Heart left ventricle (tissue), 13 donors: ENCODE measurements at regions not wholly inside any gene's neighbourhood (a gene's known extent, or its start where the extent isn't known, plus 50 kb on each side); places are given as distances from the start of the nearest gene placed in this dataset.

Experiments used
- CTCF ChIP-seq, 12 donors: fragments of 200-600 bp; sonication (generic) in 4 of 12; IDR thresholded peaks; one replicate each; pipeline versions ENCODE4 v1.5.0 to v1.8.0; 2018 to 2022; ENCODE audit warnings: antibody characterized with exemption in 12 of 12, mild to moderate bottlenecking in 5 of 12
- POLR2A ChIP-seq, 2 donors: fragments of 450-650 bp; IDR thresholded peaks; one replicate each; pipeline ENCODE4 v1.6.1; 2017; ENCODE audit warnings: antibody characterized with exemption in 2 of 2, mild to moderate bottlenecking in 2 of 2, moderate library complexity in 2 of 2
- donor health status: ischemic (EF 13 %, LVEDD 7.1; RV severe dilation, severe dysfunction).
- donor health status: DM: no; HTN: yes; CAD: no.
- donor health status: DM: no; HTN: no; CAD: no.
- donor health status: ischemic (EF 25% LVEDD 6.9; RV normal size, moderate dysfunction).
- donor health status: ischemic (EF 25% LVEDD 5.7; RV mildly dilated, moderate dysfunction).
- donor health status: ischemic (EF 35%, LVEDD 5.7; RV mildly dilated, moderate dysfunction).
- donor health status: nonischemic (EF 11% LVEDD 7.7; RV severe dilation, severe dysfunction).
- donor health status: DM: yes; HTN: yes; CAD: no.
- donor health status: PGD.
- donor health status: ischemic (EF 29% LVEDD 5.4; RV normal size, mild dysfunction).
- donor health status: nonischemic (EF 23%, LVEDD 6.1; RV moderate dilation, normal function).

GRCh38 chr5:17895288-17896033 is 261.2 kb downstream of the TAF11L14 start:
- TF ChIP-seq CTCF (IDR thresholded peaks at IDR 0.05), result no peak
- TF ChIP-seq POLR2A (IDR thresholded peaks at IDR 0.05), result no peak
